HepG2 (cell line): ENCODE measurements at regions not wholly inside any gene's neighbourhood (a gene's known extent, or its start where the extent isn't known, plus 50 kb on each side); places are given as distances from the start of the nearest gene placed in this dataset.

Source experiments
- ATAC-seq: fragments of 200-7000 bp; cut with Tn5 transposase; 3 replicates; pipeline ENCODE4 v1.9.1; 2020; ENCODE audit warnings: mild to moderate bottlenecking, moderate library complexity
- BruUV-seq: library from RNA; stranded (reverse); fragments of 400-500 nt; replicated peaks from 2 replicates; lab custom pipeline; 2021; lab: Mats Ljungman, UMichigan
- CTCF ChIA-PET: fragments of 300-600 bp; formaldehyde crosslinking; extraction: SDS; loops from one replicate; lab custom pipeline; 2021; ENCODE audit warnings: low total read pairs, inconsistent platforms, low intra/inter-chr PET ratio; lab: Yijun Ruan, JAX
- POLR2A ChIA-PET: fragments of 350-600 bp; sonication (Branson Sonifier 250); formaldehyde crosslinking; loops from one replicate; lab custom pipeline; 2020; ENCODE audit warnings: antibody characterized with exemption, inconsistent platforms; lab: Yijun Ruan, JAX
- DNase-seq: peaks from one replicate; pipeline ENCODE4 v3.0.0-alpha.2; 2015; ENCODE audit warnings: low spot score
- FAIRE-seq: peaks from 3 replicates; lab custom pipeline; 2011; peaks lifted over from hg19 to GRCh38; lab: Jason Lieb, UNC
- H2AFZ ChIP-seq: one replicate; pipeline ENCODE4 v1.6.1; 2011; ENCODE audit warnings: low read length, inconsistent platforms
- H3K27ac ChIP-seq: fragments of 300-600 bp; 3 replicates; pipeline ENCODE4 v1.8.0; 2011; ENCODE audit warnings: mixed run types, mild to moderate bottlenecking, mixed read lengths, low read length, inconsistent platforms; ENCODE audit not compliant: insufficient read depth; ENCODE audit errors: extremely low read length
- H3K27me3 ChIP-seq, 2 experiments: fragments of 200-600 bp in 1 of 2; 2 replicates in 1 of 2; 3 replicates in 1 of 2; pipeline versions ENCODE4 v1.6.0 to v1.8.0; 2011; ENCODE audit warnings: low read length in 2 of 2, mild to moderate bottlenecking in 2 of 2, moderate library complexity in 2 of 2, inconsistent platforms in 1 of 2; ENCODE audit not compliant: insufficient read depth in 2 of 2, control insufficient read depth in 1 of 2
- H3K36me3 ChIP-seq, 2 experiments: fragments of 200-600 bp in 1 of 2; replicated peaks in 1 of 2; 2 replicates in 1 of 2; 3 replicates in 1 of 2; pipeline versions ENCODE4 v1.5.1 to v1.8.0; 2011; ENCODE audit warnings: low read length in 2 of 2, inconsistent platforms in 1 of 2; ENCODE audit not compliant: insufficient read depth in 2 of 2, control insufficient read depth in 1 of 2
- H3K4me1 ChIP-seq: 2 replicates; pipeline ENCODE4 v1.5.1; 2012; ENCODE audit warnings: low read length, inconsistent platforms; ENCODE audit not compliant: insufficient read depth
- H3K4me2 ChIP-seq: 2 replicates; pipeline ENCODE4 v1.6.0; 2011; ENCODE audit warnings: low read depth, low read length, inconsistent platforms
- H3K4me3 ChIP-seq, 3 experiments: fragments of 200-600 bp in 1 of 3; sonication (generic), shearing (Covaris generic) in 1 of 3; replicated peaks in 1 of 3; 2 replicates each; pipeline ENCODE4 v1.5.1; 2011 to 2016; ENCODE audit warnings: low read length in 3 of 3, inconsistent platforms in 2 of 3, low read depth in 2 of 3, mild to moderate bottlenecking in 2 of 3, control low read depth in 1 of 3, mixed read lengths in 1 of 3; ENCODE audit not compliant: insufficient read depth in 1 of 3
- H3K79me2 ChIP-seq: one replicate; pipeline ENCODE4 v1.6.1; 2011; ENCODE audit warnings: low read length, inconsistent platforms; ENCODE audit not compliant: insufficient read depth
- H3K9ac ChIP-seq: 2 replicates; pipeline ENCODE4 v1.6.0; 2011; ENCODE audit warnings: mild to moderate bottlenecking, low read depth, low read length, inconsistent platforms; ENCODE audit not compliant: insufficient read depth
- H3K9me3 ChIP-seq: 2 replicates; pipeline ENCODE4 v1.5.1; 2012; ENCODE audit warnings: mild to moderate bottlenecking, low read length
- H4K20me1 ChIP-seq: 2 replicates; pipeline ENCODE4 v1.6.0; 2011; ENCODE audit warnings: inconsistent platforms, mild to moderate bottlenecking, low read length, moderate library complexity; ENCODE audit not compliant: insufficient read depth
- KDM5A ChIP-seq: fragments of 200-600 bp; sonication (generic); IDR thresholded peaks from 2 replicates; pipeline ENCODE4 v1.7.0; 2018; ENCODE audit warnings: antibody characterized with exemption, mild to moderate bottlenecking, low read length, borderline replicate concordance
- REXO4 ChIP-seq: sonication (generic); formaldehyde crosslinking; IDR thresholded peaks from 2 replicates; pipeline ENCODE4 v1.8.0; 2022; ENCODE audit warnings: missing genetic modification reagents, mild to moderate bottlenecking, borderline replicate concordance
- SATB2 ChIP-seq: sonication (generic); formaldehyde crosslinking; IDR thresholded peaks from 2 replicates; pipeline ENCODE4 v1.5.0; 2020; ENCODE audit warnings: missing genetic modification reagents
- SMARCE1 ChIP-seq: fragments of 450-650 bp; IDR thresholded peaks from 2 replicates; pipeline ENCODE4 v1.6.1; 2017; ENCODE audit warnings: borderline replicate concordance
- ZFP36L1 ChIP-seq: sonication (generic); formaldehyde crosslinking; IDR thresholded peaks from 2 replicates; pipeline ENCODE4 v1.8.0; 2022; ENCODE audit warnings: mild to moderate bottlenecking, missing genetic modification reagents, moderate library complexity
- ZNF549 ChIP-seq: sonication (generic); formaldehyde crosslinking; IDR thresholded peaks from 2 replicates; pipeline ENCODE4 v1.5.0; 2020; ENCODE audit warnings: missing genetic modification reagents
- ZSCAN25 ChIP-seq: sonication (generic); formaldehyde crosslinking; IDR thresholded peaks from 2 replicates; pipeline ENCODE4 v1.8.0; 2022; ENCODE audit warnings: mild to moderate bottlenecking, missing genetic modification reagents
- WGBS: methylation state at CpG from one replicate; pipeline ENCODE4 v1.1.6; 2017; ENCODE audit warnings: low lambda C conversion rate; 5-methylcytosine and 5-hydroxymethylcytosine counted together
- in situ Hi-C: cut with HindIII; loops from 2 replicates; pipeline ENCODE4 v1.10.0; 2017; ENCODE audit warnings: low pct_unique_long_range_greater_than_20kb; ENCODE audit not compliant: extremely low pct_ligation_motif_present
- intact Hi-C: fragments of 100-400 bp; cut with micrococcal nuclease; formaldehyde crosslinking; loops from one replicate; pipeline ENCODE4 v1.10.0; 2022; ENCODE audit not compliant: unreplicated experiment
- TF ChIP-seq, protein P1 (sequence below): sonication (generic); formaldehyde crosslinking; conservative IDR thresholded peaks from 2 replicates; pipeline ENCODE4 v1.8.0; 2022; ENCODE audit warnings: mild to moderate bottlenecking, moderate library complexity, missing genetic modification reagents
- TF ChIP-seq, protein P2 (sequence below): sonication (generic); formaldehyde crosslinking; IDR thresholded peaks from 2 replicates; pipeline ENCODE4 v1.4.0; 2020; ENCODE audit warnings: missing genetic modification reagents

DNA sequence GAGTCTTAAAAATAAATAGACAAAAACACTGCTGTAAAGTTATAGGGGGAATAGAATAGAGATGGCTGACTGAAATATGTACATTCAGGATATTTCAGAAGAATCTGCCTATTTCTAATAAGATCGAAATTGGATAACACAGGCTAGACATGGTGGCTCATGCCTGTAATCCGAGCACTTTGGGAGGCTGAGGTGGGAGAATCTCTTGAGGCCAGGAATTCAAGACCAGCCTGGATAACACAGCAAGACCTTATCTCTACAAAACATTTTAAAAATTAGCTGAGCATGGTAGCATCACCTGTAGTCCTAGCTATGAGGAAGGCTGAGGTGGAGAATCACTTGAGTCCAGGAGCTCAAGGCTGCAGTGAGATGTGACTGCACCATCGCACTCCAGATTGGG, 146.6 kb upstream of the CCDC150 start (continued):
- TF ChIP-seq, protein P1, sequence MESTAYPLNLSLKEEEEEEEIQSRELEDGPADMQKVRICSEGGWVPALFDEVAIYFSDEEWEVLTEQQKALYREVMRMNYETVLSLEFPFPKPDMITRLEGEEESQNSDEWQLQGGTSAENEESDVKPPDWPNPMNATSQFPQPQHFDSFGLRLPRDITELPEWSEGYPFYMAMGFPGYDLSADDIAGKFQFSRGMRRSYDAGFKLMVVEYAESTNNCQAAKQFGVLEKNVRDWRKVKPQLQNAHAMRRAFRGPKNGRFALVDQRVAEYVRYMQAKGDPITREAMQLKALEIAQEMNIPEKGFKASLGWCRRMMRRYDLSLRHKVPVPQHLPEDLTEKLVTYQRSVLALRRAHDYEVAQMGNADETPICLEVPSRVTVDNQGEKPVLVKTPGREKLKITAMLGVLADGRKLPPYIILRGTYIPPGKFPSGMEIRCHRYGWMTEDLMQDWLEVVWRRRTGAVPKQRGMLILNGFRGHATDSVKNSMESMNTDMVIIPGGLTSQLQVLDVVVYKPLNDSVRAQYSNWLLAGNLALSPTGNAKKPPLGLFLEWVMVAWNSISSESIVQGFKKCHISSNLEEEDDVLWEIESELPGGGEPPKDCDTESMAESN = no peak
- TF ChIP-seq, protein P2, sequence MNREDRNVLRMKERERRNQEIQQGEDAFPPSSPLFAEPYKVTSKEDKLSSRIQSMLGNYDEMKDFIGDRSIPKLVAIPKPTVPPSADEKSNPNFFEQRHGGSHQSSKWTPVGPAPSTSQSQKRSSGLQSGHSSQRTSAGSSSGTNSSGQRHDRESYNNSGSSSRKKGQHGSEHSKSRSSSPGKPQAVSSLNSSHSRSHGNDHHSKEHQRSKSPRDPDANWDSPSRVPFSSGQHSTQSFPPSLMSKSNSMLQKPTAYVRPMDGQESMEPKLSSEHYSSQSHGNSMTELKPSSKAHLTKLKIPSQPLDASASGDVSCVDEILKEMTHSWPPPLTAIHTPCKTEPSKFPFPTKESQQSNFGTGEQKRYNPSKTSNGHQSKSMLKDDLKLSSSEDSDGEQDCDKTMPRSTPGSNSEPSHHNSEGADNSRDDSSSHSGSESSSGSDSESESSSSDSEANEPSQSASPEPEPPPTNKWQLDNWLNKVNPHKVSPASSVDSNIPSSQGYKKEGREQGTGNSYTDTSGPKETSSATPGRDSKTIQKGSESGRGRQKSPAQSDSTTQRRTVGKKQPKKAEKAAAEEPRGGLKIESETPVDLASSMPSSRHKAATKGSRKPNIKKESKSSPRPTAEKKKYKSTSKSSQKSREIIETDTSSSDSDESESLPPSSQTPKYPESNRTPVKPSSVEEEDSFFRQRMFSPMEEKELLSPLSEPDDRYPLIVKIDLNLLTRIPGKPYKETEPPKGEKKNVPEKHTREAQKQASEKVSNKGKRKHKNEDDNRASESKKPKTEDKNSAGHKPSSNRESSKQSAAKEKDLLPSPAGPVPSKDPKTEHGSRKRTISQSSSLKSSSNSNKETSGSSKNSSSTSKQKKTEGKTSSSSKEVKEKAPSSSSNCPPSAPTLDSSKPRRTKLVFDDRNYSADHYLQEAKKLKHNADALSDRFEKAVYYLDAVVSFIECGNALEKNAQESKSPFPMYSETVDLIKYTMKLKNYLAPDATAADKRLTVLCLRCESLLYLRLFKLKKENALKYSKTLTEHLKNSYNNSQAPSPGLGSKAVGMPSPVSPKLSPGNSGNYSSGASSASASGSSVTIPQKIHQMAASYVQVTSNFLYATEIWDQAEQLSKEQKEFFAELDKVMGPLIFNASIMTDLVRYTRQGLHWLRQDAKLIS = no peak
- TF ChIP-seq ZSCAN25 (CRISPR knock-in tag) (no peak), ZNF549 (CRISPR knock-in tag) (no peak), REXO4 (no peak), SMARCE1 (no peak), SATB2 (CRISPR knock-in tag) (no peak)
- TF ChIP-seq, all 625 proteins: peak for 0

DNA sequence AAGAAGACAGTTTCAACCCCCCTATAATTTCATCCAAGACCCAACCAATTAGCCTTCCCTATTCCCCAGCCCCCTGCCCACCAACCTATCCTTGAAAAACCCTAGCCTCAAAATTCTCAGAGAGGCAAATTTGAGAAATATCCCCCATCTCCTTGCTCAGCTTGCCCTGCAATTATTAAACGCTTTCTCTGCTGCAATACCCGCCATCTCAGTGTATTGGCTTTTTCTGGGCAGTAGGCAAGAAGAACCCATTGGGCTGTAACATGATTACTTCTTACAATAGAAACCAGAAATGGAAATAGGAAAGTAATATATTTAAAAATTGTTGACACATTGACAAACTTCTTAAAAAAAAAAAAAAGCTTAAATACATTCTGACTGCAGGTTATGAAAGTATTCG, 140.6 kb upstream of the CCDC150 start:
- CTCF ChIA-PET = no interaction called here
- WGBS = 2% methylated on average over 3 of the region's 3 CpGs

More for the DNA sequence above, 140.6 kb upstream of the CCDC150 start:
- H2AFZ ChIP-seq = no peak overlapping the region
- in situ Hi-C loops (no loop called here), intact Hi-C loops (no loop called here)
- no peak overlapping the region for H3K27ac ChIP-seq
- ATAC-seq (no peak), DNase-seq (no peak), FAIRE-seq (no peak)
- no peaks in the 10 kb centered on the region for H3K4me1 ChIP-seq
- H3K79me2 ChIP-seq = no peaks in the 10 kb centered on the region
- peaks cover 27% of the 10 kb centered on the region for H3K9me3 ChIP-seq
- TF ChIP-seq KDM5A (peak; percentile 65; the same call in 1 of the 2 replicates), ZFP36L1 (CRISPR knock-in tag) (no peak)
- no peak overlapping the region for H3K9ac ChIP-seq
- no peaks in the 10 kb centered on the region for H3K36me3 ChIP-seq
- H3K4me3 ChIP-seq = no peak overlapping the region
- BruUV-seq = no TSS peak
- H3K4me2 ChIP-seq = no peak overlapping the region
- peaks cover 0 to 4% of the 10 kb centered on the region in 2 experiments; a peak in 1 of 5 replicates for H3K27me3 ChIP-seq
- POLR2A ChIA-PET = no interaction called here
- H4K20me1 ChIP-seq = no peaks in the 10 kb centered on the region
